Sigmoid colon (tissue), 4 donors: ENCODE measurements at regions not wholly inside any gene's neighbourhood (a gene's known extent, or its start where the extent isn't known, plus 50 kb on each side); places are given as distances from the start of the nearest gene placed in this dataset.

Source experiments
- CTCF ChIP-seq, 4 experiments: fragments of 450-650 bp in 3 of 4; fragments of 200-600 bp in 1 of 4; IDR thresholded peaks; one replicate each; pipeline ENCODE4 v1.5.1; 2016 to 2019; ENCODE audit warnings: antibody characterized with exemption in 4 of 4, mild to moderate bottlenecking in 3 of 4, moderate library complexity in 2 of 4
- EP300 ChIP-seq, 4 donors: sonication (generic); formaldehyde crosslinking; IDR thresholded peaks; one replicate each; pipeline ENCODE4 v1.6.1; 2017; ENCODE audit warnings: antibody characterized with exemption in 4 of 4
- POLR2A ChIP-seq, 2 donors: fragments of 450-650 bp; IDR thresholded peaks; one replicate each; pipeline ENCODE4 v1.6.1; 2016; ENCODE audit warnings: antibody characterized with exemption in 2 of 2, mild to moderate bottlenecking in 2 of 2, moderate library complexity in 2 of 2
- POLR2AphosphoS5 ChIP-seq, 4 donors: sonication (generic); formaldehyde crosslinking; IDR thresholded peaks; one replicate each; pipeline ENCODE4 v1.6.1; 2017; ENCODE audit warnings: antibody characterized with exemption in 4 of 4

- TF ChIP-seq CTCF (IDR thresholded peaks at IDR 0.05): no peak
- no peak for TF ChIP-seq EP300 (IDR thresholded peaks at IDR 0.05)
- no peak for TF ChIP-seq POLR2A (IDR thresholded peaks at IDR 0.05)
- TF ChIP-seq POLR2AphosphoS5 (IDR thresholded peaks at IDR 0.05): no peak
These were observed 2008.5 kb upstream of the WWC1 start for GRCh38 chr5:166282939-166283338.
